ENCODE measurements at regions not wholly inside any gene's neighbourhood (a gene's known extent, or its start where the extent isn't known, plus 50 kb on each side); places are given as distances from the start of the nearest gene placed in this dataset.

DNA sequence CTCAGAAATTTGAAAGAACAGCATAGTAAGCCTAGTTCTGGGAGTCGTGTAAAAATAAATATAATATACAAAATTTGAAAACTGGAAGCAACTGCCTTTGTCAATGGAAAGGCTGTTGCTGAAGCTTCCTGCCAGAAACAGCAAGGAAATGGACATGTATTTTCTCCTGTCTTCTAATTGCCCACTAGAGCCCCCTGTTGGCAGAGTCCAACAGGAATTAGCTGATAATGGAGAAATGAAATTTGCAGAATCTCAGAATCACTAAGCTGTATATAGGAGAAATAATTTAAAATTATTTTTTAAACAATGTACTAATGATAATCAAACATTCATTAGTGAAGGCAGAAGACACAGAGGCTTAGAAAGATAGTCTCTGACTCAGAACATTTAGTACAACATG, 414.8 kb downstream of the SLC6A15 start:
- TF ChIP-seq, protein P1, sequence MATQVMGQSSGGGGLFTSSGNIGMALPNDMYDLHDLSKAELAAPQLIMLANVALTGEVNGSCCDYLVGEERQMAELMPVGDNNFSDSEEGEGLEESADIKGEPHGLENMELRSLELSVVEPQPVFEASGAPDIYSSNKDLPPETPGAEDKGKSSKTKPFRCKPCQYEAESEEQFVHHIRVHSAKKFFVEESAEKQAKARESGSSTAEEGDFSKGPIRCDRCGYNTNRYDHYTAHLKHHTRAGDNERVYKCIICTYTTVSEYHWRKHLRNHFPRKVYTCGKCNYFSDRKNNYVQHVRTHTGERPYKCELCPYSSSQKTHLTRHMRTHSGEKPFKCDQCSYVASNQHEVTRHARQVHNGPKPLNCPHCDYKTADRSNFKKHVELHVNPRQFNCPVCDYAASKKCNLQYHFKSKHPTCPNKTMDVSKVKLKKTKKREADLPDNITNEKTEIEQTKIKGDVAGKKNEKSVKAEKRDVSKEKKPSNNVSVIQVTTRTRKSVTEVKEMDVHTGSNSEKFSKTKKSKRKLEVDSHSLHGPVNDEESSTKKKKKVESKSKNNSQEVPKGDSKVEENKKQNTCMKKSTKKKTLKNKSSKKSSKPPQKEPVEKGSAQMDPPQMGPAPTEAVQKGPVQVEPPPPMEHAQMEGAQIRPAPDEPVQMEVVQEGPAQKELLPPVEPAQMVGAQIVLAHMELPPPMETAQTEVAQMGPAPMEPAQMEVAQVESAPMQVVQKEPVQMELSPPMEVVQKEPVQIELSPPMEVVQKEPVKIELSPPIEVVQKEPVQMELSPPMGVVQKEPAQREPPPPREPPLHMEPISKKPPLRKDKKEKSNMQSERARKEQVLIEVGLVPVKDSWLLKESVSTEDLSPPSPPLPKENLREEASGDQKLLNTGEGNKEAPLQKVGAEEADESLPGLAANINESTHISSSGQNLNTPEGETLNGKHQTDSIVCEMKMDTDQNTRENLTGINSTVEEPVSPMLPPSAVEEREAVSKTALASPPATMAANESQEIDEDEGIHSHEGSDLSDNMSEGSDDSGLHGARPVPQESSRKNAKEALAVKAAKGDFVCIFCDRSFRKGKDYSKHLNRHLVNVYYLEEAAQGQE (IDR thresholded peaks at IDR 0.05; ENCODE audit: insufficient read depth in 1 of 2, low read depth in 2 of 2, low read length in 2 of 2) = no peak
- TF ChIP-seq POLR2AphosphoS5 (IDR thresholded peaks at IDR 0.05; ENCODE audit: low read depth, low read length) (no peak), FOXP2 (optimal IDR thresholded peaks at IDR 0.05; ENCODE audit: borderline replicate concordance, extremely low read depth, extremely low read length, insufficient read depth) (no peak), SIN3A (IDR thresholded peaks at IDR 0.05; ENCODE audit: borderline replicate concordance, insufficient read depth, low read length) (no peak), TAF1 (IDR thresholded peaks at IDR 0.05; ENCODE audit: borderline replicate concordance, insufficient read depth, low read length) (no peak)

DNA sequence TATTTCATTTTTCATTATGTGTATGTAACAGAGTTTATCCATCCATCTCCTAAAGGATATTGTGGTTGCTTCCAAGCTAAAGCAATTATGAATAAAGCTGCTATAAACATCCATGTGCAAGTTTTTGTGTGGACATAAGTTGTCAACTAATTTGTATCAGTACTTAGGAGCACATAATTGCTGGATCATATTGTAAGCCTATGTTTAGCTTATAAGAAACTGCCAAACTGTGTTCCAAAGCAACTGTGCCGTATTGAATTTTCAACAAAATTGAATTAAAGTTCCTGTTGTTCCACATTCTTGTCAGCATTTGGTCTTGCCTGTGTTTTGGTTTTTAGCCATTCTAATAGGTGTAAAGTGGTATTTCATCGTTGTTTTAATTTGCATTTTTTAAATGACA, 416.9 kb downstream of the SLC6A15 start:
- no peak for TF ChIP-seq POLR2AphosphoS5 (IDR thresholded peaks at IDR 0.05; ENCODE audit: low read depth, low read length)
- no peak for TF ChIP-seq TAF1 (IDR thresholded peaks at IDR 0.05; ENCODE audit: borderline replicate concordance, insufficient read depth, low read length)

DNA sequence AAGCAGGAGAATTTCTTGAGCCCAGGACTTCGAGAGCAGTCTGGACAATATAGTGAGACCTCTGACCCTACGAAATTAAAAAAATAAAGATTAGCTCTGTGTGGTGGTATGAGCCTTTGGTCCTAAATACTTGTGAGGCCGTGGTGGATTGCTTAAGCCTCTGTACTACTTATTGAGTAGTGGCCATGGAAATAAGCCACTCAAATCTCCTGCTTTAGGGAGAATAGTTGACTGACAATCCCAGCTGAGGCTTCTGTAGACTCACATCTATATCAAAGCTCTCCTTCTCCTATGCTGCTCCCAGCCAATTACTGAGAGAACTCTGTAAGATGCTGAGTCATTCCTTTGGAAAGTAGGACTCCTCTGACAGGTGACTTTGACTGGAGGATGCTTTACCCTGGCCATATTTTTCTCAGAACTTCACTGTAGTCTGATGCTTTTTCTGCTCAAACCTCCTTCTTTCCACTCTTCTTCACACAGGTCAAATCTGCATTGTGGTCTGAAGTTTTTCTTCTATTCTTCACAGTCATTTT, 420.2 kb downstream of the SLC6A15 start:
- TF ChIP-seq SIN3A (IDR thresholded peaks at IDR 0.05; ENCODE audit: borderline replicate concordance, insufficient read depth, low read length) (no peak), POLR2AphosphoS5 (IDR thresholded peaks at IDR 0.05; ENCODE audit: low read depth, low read length) (no peak), FOXP2 (optimal IDR thresholded peaks at IDR 0.05; ENCODE audit: borderline replicate concordance, extremely low read depth, extremely low read length, insufficient read depth) (no peak), TAF1 (IDR thresholded peaks at IDR 0.05; ENCODE audit: borderline replicate concordance, insufficient read depth, low read length) (no peak)
- TF ChIP-seq, protein P1 (IDR thresholded peaks at IDR 0.05; ENCODE audit: insufficient read depth in 1 of 2, low read depth in 2 of 2, low read length in 2 of 2) = no peak

DNA sequence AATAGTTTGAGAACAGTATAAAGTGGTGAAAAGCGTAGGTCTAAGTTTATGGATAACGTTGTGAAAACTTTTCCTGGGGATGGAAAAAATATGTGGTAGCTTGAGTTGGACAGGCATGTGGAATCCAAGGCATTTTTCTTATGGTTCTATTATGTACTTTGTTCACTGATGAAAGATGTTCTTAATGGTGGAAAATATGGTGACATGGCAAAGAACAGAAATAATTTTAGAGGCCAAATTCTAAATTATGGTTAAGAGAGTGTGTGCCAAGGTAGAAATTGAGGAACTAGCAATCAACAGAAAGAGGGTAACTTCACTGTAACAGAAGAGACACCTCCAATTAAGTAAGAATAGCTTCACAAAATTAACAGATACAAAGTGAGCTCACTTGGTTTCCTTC, 427.8 kb downstream of the SLC6A15 start:
- TF ChIP-seq POLR2AphosphoS5 (IDR thresholded peaks at IDR 0.05; ENCODE audit: low read depth, low read length) = no peak
- TF ChIP-seq, protein P1 (IDR thresholded peaks at IDR 0.05; ENCODE audit: insufficient read depth in 1 of 2, low read depth in 2 of 2, low read length in 2 of 2) = no peak
- no peak for TF ChIP-seq TAF1 (IDR thresholded peaks at IDR 0.05; ENCODE audit: borderline replicate concordance, insufficient read depth, low read length)
- TF ChIP-seq SIN3A (IDR thresholded peaks at IDR 0.05; ENCODE audit: borderline replicate concordance, insufficient read depth, low read length) = no peak
- no peak for TF ChIP-seq FOXP2 (optimal IDR thresholded peaks at IDR 0.05; ENCODE audit: borderline replicate concordance, extremely low read depth, extremely low read length, insufficient read depth)

DNA sequence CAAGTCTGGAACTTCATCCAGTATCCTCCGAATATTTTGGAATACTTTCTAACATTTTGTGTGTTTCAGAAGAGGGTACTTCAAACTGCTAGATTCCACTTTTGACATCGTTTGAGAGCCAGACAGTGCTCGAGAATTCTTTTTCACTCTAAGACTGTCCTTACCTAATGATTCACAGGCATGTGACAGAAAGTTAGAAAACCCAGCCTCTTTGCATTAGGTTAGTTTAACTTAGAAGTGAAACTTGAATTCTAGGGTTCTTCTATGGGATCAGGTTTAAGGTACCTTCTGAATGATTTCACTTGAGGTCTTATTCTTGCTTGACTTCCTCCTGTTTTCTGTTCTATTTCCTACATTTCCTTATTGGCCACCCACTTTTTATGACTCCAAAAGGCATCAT, 431.8 kb downstream of the SLC6A15 start:
- TF ChIP-seq POLR2AphosphoS5 (IDR thresholded peaks at IDR 0.05; ENCODE audit: low read depth, low read length) = no peak
- TF ChIP-seq SIN3A (IDR thresholded peaks at IDR 0.05; ENCODE audit: borderline replicate concordance, insufficient read depth, low read length) = no peak
- no peak for TF ChIP-seq TAF1 (IDR thresholded peaks at IDR 0.05; ENCODE audit: borderline replicate concordance, insufficient read depth, low read length)
- TF ChIP-seq, protein P1 (IDR thresholded peaks at IDR 0.05; ENCODE audit: insufficient read depth in 1 of 2, low read depth in 2 of 2, low read length in 2 of 2) = no peak

Measured in PFSK-1 (cell line).